GM06990 (cell line): ENCODE measurements at regions not wholly inside any gene's neighbourhood (a gene's known extent, or its start where the extent isn't known, plus 50 kb on each side); places are given as distances from the start of the nearest gene placed in this dataset.

Experiments used
- DNase-seq: peaks from one replicate; pipeline ENCODE4 v3.0.0-alpha.2; 2011; ENCODE audit not compliant: insufficient read length; ENCODE audit errors: extremely low read depth
- H3K27me3 ChIP-seq: replicated peaks from 2 replicates; pipeline ENCODE4 v1.6.0; 2011; ENCODE audit warnings: low read length; ENCODE audit not compliant: control insufficient read depth, insufficient read depth
- H3K36me3 ChIP-seq: 2 replicates; pipeline ENCODE4 v1.5.1; 2011; ENCODE audit warnings: low read length; ENCODE audit not compliant: control insufficient read depth, insufficient read depth
- H3K4me3 ChIP-seq: replicated peaks from 2 replicates; pipeline ENCODE4 v1.5.1; 2011; ENCODE audit warnings: low read depth, mild to moderate bottlenecking, control low read depth, low read length
- TF ChIP-seq, protein P1 (sequence below): IDR thresholded peaks from 2 replicates; pipeline ENCODE4 v1.5.1; 2011; ENCODE audit warnings: low read length, control low read depth, mild to moderate bottlenecking, inconsistent platforms; ENCODE audit not compliant: insufficient read depth, poor library complexity, severe bottlenecking

DNA sequence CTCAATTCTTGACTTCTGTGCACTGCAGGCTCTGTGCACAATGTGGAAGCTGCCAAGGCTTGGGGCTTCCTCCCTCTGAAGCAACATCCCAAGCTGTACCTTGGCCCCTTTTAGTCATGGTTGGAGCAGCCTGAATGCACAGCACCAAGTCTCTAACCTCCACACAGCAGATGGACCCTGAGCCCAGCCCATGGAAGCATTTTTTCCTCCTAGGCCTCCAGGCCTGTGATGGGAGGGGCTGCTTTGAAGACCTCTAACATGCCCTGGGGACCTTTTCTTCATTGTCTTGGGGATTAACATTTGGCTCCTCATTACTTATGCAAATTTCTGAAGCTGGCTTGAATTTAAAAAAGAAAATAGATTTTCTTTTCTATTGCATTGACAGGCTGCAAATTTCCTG is 385.8 kb downstream of the LRRC70 start:
- TF ChIP-seq, protein P1, sequence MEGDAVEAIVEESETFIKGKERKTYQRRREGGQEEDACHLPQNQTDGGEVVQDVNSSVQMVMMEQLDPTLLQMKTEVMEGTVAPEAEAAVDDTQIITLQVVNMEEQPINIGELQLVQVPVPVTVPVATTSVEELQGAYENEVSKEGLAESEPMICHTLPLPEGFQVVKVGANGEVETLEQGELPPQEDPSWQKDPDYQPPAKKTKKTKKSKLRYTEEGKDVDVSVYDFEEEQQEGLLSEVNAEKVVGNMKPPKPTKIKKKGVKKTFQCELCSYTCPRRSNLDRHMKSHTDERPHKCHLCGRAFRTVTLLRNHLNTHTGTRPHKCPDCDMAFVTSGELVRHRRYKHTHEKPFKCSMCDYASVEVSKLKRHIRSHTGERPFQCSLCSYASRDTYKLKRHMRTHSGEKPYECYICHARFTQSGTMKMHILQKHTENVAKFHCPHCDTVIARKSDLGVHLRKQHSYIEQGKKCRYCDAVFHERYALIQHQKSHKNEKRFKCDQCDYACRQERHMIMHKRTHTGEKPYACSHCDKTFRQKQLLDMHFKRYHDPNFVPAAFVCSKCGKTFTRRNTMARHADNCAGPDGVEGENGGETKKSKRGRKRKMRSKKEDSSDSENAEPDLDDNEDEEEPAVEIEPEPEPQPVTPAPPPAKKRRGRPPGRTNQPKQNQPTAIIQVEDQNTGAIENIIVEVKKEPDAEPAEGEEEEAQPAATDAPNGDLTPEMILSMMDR, result no peak
- no peak for DNase-seq
- H3K36me3 ChIP-seq, result no peaks in the 10 kb centered on the region
- H3K27me3 ChIP-seq, result no peaks in the 10 kb centered on the region
- H3K4me3 ChIP-seq, result no peak overlapping the region

DNA sequence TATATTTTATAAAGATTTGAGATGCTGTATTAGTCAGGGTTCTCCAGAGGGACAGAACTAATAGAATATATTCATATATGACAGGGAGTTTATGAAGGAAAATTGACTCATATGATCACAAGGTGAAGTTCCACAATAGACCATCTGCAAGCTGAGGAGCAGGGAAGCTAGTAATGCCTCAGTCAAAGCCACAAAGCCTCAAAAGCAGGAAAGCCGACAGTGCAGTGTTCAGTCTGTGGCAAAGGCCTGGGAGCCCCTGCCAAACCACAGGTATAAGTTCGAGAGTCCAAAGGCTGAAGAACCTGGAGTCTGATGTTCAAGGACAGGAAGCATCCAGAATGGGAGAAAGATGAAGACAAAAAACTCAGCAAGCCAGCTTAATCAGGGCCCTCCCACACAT is 382.2 kb downstream of the LRRC70 start:
- H3K36me3 ChIP-seq, result no peaks in the 10 kb centered on the region
- no peak overlapping the region for H3K4me3 ChIP-seq
- no peaks in the 10 kb centered on the region for H3K27me3 ChIP-seq
- DNase-seq, result no peak
- TF ChIP-seq, protein P1, result no peak

DNA sequence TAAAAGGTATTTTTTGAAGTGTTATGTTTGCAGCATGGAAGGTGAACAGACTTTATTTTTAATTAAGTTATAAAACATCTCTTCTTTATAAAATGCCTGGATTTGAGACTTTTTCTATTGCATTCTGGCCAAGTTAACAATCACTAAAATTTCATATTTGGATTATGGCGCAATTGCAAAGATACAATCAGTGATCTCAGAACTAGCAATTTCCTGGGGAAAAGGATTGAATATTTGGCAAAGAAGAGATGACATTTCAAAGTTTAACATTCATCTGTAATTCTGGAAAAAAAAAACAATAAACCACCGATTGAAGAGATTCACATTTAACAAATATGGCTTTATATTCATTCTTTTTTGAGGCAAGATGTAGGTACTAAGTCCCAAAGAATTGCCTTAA is 378.0 kb downstream of the LRRC70 start:
- Histone ChIP-seq H3K4me3 (no peak overlapping the region), H3K27me3 (no peaks in the 10 kb centered on the region), H3K36me3 (no peaks in the 10 kb centered on the region)
- TF ChIP-seq, protein P1, result no peak
- no peak for DNase-seq

DNA sequence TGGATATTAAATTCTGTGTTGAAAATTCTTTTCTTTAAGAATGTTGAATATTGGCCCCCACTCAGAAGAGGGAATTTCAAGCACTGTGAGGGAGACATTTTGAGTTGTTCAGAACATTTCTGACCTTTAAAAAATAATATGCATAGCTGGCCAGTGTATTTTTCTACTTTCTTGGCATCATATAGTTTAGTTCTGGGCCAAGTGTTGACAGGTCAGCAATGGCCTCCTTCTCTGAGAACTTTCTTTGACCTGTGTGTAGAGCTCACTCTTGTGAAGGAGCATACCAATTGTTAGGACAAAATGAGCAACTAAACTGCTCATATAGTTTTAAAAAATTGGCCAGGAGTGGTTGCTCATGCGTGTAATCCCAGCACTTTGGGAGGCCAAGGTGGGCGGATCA is 376.0 kb downstream of the LRRC70 start:
- no peak overlapping the region for H3K4me3 ChIP-seq
- TF ChIP-seq, protein P1, result no peak
- H3K27me3 ChIP-seq, result no peaks in the 10 kb centered on the region
- no peaks in the 10 kb centered on the region for H3K36me3 ChIP-seq
- DNase-seq, result no peak

DNA sequence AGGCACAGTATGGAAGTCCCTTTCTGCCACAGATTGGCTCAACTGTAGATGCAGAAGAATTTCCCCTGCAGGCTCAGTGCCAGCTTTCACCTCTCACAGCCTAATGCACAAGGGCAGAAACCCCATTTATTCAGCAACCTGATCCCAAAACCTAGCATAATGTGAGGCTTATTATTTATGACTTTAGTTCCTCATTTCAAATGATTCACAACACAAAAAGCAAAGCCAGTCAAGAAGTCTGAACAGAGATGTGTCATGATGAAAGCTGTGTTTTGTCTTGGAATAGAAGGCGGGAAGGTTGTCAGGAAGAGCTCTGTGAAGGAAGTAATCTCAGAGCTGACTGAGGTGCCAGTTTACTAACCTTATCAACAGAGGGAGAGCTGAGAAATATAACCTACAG is 369.7 kb downstream of the LRRC70 start:
- H3K27me3 ChIP-seq, result no peaks in the 10 kb centered on the region
- TF ChIP-seq, protein P1, result no peak
- no peak for DNase-seq
- H3K4me3 ChIP-seq, result no peak overlapping the region
- H3K36me3 ChIP-seq, result no peaks in the 10 kb centered on the region

DNA sequence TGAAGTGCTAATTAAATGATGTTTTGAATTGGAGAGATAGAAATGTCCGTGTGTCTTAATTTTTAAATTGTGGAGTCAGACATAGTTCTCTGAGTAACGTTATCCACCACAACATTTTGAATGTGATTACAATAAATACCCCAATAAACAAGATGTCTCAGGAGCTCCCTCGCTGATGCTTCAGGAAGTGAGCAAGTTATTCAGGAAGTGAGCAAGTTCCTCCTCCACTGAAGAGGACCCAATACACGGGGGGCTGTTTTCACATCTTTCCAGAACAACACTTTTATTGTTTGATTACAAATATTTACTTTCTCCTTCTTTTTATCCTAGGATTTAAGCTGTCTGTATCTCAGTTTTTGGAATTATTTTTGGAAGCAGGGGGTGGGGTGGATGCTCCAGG is 363.8 kb downstream of the LRRC70 start:
- TF ChIP-seq, protein P1, result no peak

More for the DNA sequence above, 363.8 kb downstream of the LRRC70 start:
- no peak overlapping the region for H3K4me3 ChIP-seq
- no peak for DNase-seq
- no peaks in the 10 kb centered on the region for H3K36me3 ChIP-seq
- H3K27me3 ChIP-seq, result no peaks in the 10 kb centered on the region
